Effector CD8-positive, alpha-beta T cell (primary cell): ENCODE measurements at regions not wholly inside any gene's neighbourhood (a gene's known extent, or its start where the extent isn't known, plus 50 kb on each side); places are given as distances from the start of the nearest gene placed in this dataset.

Experiments
- DNase-seq: peaks from one replicate; lab custom pipeline; 2025; lab: John Stamatoyannopoulos, UW

- DNase-seq = no peak
Measured at GRCh38 chr22:48679656-48680555, 1147.8 kb downstream of the BRD1 start.

DNA sequence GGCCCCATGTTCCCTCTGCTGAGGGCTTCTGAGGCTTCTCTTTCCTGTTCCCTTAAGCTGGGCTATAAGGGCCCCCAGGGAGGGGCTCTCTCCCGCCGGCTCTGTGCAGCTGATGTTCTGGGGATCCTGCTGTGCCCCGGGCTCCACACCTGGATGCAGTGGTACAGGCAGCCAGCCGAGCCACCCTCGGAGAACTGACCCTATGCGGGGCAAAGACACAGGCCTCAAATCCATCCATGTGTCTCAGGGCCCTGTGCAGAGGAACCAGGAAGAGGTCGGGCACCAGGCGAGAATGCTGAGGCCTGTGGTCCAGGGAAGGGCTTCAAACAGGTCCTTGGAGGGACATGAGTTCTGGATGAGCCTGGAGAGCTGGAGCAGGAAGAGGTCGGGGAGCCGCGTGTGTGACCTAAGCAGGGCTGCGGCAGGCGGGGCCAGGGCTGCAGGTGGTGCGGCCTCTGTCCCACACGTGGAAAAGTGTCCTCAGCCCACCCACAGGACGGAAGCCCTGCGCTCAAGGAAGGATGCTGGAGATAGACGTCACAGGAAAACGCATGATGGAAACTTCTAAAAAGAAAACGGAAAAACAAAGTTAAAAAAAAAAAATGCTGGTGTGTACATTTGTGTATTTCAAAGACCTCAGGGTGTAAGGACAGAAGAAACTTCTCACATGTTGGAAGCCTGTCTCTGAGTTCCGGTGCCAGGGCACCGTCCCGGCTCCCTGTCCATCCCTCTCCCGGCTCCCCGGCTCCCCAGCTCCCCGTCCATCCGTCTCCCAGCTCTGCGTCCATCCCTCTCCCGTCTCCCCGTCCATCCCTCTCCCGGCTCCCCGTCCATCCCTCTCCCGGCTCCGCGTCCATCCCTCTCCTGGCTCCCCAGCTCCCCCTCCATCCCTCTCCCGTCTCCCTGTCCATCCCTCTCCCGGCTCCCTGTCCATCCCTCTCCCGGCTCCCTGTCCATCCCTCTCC lies 1149.2 kb downstream of the BRD1 start:
- no peak for DNase-seq

- DNase-seq = no peak
Measured at GRCh38 chr22:48677621-48678020, 1150.1 kb downstream of the BRD1 start.

GRCh38 chr22:48677168-48677520 lies 1150.5 kb downstream of the BRD1 start:
- DNase-seq = no peak

DNA sequence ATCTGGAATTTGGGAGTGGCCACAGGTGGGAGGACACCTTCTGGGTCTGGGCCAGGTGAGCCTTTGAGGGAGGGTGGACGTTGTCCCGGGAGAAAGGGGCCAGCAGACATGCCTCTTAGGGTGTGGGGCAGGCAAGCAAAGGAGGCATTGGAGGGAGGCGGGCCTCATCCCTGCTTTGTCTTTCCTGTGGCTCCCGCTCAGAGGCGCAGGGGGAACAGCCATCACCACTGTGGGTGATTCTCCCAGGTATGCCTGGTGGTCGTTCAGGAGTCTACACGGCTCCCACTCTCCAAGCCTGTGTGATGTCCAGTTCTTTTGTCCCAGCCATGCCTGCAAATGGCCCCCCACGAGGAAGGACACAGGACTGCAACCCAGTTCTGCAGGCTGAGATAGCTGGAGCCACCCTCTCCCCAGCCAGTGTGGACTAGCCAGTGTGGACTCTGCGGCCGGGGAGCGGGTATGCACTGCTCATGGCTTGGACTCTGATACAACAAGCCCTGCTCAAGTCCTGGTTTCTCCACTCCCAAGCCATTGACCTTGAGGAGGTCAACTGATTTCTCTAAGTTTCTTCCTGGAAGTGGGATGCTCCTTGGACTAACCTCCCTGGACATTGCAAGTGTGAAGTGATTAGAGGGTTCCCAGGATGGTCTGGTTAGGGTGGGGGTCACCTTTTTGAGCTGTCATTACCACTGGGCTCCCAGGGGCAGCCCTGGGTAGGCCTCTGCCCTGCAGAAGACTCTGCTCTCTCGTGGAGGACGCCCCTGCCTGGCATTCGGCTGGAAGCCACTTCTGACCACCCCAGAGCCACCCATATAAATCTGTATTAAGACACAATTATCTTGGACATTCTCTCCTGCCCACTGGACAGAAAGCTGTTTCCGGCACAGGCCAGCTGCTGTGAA lies 1151.2 kb downstream of the BRD1 start:
- DNase-seq = no peak

- no peak for DNase-seq
Measured at GRCh38 chr22:48675830-48676145, 1151.9 kb downstream of the BRD1 start.

- DNase-seq = no peak
Measured at GRCh38 chr22:48675141-48675829, 1152.4 kb downstream of the BRD1 start.

DNA sequence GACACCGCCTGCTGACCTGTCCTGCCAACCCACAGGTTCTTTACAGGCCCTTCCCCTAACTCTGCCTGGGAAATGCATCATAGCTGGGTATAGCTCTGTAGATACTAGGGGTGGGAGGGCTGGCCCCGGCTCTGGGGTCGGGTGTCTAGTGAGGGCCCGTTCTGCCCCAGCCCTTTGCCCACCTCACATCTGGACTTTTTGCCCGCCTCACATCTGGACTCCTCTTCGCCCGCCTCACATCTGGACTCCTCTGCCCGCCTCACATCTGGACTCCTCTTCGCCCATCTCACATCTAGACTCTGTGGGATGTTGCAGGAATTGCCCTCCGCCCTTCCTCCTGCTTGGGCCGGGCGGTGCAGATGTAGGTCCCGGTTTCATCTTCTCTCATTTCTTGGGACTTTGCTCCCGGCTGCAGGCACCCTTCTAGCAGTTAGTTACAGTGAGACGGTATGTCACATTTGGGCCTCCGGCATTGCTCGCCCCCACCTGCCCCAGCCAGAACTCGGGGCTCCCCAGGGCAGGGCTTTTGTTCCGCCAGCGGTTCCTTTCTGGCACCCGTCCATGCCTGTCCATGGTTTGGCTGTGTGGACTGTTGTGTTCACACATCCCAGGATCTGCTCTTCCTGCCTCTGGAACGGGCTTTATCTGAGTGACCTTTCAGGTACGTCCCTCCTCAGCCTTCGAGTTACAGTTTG lies 1153.7 kb downstream of the BRD1 start:
- no peak for DNase-seq

DNA sequence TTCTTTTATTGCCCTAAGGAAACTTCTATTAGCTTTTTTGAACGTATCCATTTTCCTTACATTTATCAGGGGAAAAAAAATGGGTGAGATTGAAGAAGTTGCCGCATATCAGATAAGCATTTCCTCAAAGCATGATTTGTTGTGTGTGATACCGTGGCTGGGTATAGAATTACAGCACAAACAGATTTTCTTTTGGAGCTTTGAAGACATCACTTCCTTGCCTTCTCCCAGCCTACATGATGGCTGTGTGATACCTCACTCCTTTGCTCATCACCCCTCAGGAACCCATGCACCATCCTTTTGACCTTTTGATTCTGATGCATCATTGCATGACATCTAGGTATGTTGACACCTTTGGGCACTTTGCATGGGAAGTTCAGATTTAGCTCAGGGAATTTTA lies 1155.3 kb downstream of the BRD1 start:
- DNase-seq = no peak

DNA sequence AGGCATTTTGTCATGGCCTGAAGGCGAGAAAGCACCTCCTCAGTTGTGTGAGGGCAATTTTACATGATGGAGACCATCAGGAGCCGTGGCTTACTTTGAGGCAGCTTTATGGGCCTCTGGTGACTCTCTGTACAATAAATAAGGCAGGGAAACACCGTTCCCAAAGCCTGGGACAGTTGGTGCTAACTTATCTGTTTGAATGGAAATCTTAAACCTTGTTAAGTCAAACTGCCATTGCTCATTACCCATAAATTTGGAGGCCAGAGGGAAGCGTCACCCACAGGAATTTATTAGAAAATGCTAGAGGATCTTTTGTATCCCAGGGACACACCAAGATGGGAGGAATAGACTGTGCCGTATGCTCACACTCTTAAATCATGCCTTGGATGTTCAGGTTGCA lies 1156.9 kb downstream of the BRD1 start:
- no peak for DNase-seq

- DNase-seq = no peak
Measured at GRCh38 chr22:48669986-48670716, 1157.5 kb downstream of the BRD1 start.

- no peak for DNase-seq
Measured at GRCh38 chr22:48669226-48669625, 1158.4 kb downstream of the BRD1 start.

GRCh38 chr22:48667289-48667688 lies 1160.4 kb downstream of the BRD1 start:
- DNase-seq = no peak

GRCh38 chr22:48666620-48667019 lies 1161.1 kb downstream of the BRD1 start:
- DNase-seq = no peak

DNA sequence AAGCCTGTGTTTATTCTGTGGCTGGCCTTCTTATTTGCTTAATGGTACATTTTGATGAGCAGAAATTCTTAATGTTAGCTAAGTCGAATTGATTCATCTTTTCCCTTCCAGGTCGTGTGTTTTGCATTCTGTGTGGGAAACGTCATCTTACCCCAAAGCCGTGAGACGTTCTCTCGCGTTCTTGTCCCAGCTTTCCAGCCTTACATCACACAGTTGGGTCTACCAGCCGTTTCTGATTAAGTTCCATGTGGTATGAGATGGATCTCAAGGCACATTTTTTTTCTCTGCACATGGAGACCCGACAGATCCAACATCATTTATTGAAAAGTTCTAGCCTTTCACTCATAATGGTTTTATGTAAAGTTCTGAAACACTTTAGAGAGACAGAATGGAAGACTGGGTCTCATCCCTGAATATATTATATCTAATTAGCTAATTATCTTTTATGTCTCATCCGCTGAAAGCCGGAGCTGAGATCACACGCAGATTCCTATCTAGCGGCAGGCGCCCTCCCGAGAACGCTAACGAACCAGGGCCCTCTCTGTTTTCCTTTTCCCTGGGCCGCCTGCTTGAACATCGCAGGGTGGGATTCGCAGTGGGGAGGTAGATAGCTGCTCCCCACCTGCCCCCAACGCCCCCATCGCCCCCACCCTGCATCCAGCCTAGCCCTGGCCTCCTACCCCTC lies 1162.2 kb downstream of the BRD1 start:
- DNase-seq = no peak

GRCh38 chr22:48664586-48664985 lies 1163.1 kb downstream of the BRD1 start:
- DNase-seq = no peak

GRCh38 chr22:48663297-48663696 lies 1164.4 kb downstream of the BRD1 start:
- no peak for DNase-seq

DNA sequence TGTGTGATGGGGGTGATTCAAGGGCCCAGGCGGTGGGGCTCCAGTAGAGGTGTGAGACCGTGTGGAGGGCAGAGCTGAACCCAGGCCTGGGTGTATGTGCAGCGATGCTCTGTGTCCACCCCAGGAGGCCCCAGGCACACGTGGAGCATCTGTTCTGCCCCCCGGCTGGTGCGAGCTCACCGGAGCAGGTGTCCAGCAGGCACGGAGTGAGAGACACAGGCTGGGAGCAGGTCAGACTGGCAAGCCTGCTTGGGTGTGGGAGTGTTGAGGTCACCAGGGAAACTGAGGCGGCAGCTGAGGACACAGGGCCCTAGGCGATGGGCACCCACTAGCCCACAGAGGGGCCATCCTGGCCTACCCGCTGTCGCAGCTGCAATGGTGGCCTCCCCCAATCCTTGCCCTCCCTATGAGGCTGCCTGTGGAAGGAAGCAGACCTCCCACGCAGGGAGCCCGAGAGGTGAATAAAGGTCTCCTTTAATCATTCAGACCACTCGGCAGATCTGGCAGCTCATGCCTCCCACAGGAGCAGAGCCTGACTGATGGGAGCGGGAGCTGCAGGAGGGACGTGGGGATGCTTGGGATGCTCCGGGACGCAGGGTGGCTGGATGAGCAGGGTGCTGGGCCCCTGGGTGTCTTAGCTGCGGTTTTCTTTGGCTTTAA lies 1165.1 kb downstream of the BRD1 start:
- no peak for DNase-seq

DNA sequence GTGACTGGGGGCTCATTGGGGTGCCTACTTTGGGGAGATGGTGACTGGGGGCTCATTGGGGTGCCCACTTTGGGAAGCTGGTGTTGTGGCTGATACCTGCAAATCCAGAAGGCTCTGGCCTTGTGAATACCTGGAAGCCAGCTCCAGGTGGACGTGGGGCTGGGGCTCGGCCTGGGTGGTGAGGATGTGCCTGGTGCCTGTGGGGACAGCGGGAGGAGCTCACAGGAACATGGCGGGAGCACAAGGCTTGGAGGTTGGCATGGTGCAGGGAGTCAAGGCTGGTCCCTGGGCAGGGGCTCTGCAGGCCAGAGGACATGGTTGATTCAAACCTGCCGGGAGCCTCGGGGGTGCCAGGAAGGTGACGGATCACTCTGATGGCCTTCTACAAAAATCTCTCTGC lies 1165.7 kb downstream of the BRD1 start:
- DNase-seq = no peak
